B cell (primary cell): ENCODE measurements at regions not wholly inside any gene's neighbourhood (a gene's known extent, or its start where the extent isn't known, plus 50 kb on each side); places are given as distances from the start of the nearest gene placed in this dataset.

ENCODE experiments used
- ATAC-seq: fragments of 200-7000 bp; cut with Tn5 transposase; one replicate; pipeline ENCODE4 v1.10.0; 2021; ENCODE audit warnings: low read depth, mild to moderate bottlenecking, moderate number of reproducible peaks, moderate library complexity
- CTCF ChIA-PET: fragments of 350-600 bp; sonication (Branson Sonifier 250); formaldehyde crosslinking; loops from one replicate; lab custom pipeline; 2021; ENCODE audit warnings: antibody characterized with exemption, inconsistent platforms; lab: Charles Lee
- POLR2A ChIA-PET: fragments of 350-600 bp; sonication (Branson Sonifier 250); formaldehyde crosslinking; loops from one replicate; lab custom pipeline; 2021; ENCODE audit warnings: antibody characterized with exemption; lab: Charles Lee
- DNase-seq: peaks from one replicate; pipeline ENCODE4 v3.0.0; 2013
- H2AFZ ChIP-seq: 2 replicates; pipeline ENCODE4 v1.6.1; 2012; ENCODE audit warnings: mild to moderate bottlenecking, low read depth, low read length; ENCODE audit not compliant: insufficient read depth, poor library complexity, severe bottlenecking
- H3K27ac ChIP-seq, 2 donors: 1 replicate in 1 of 2; 2 replicates in 1 of 2; pipeline ENCODE4 v1.5.1; 2012 to 2013; ENCODE audit warnings: low read length in 2 of 2, mild to moderate bottlenecking in 2 of 2, moderate library complexity in 1 of 2
- H3K27me3 ChIP-seq, 4 experiments: fragments of 200-600 bp in 1 of 4; sonication (generic) in 1 of 4; replicated peaks in 1 of 4; 1 replicate in 2 of 4; 2 replicates in 2 of 4; pipeline versions ENCODE4 v1.6.1 to v1.7.0; 2013 to 2016; ENCODE audit warnings: low read length in 3 of 4, mild to moderate bottlenecking in 2 of 4, mixed read lengths in 1 of 4, moderate library complexity in 1 of 4; ENCODE audit not compliant: insufficient read depth in 4 of 4, control insufficient read depth in 3 of 4; ENCODE audit errors: control extremely low read depth in 1 of 4
- H3K36me3 ChIP-seq, 2 experiments: replicated peaks in 1 of 2; 1 replicate in 1 of 2; 2 replicates in 1 of 2; pipeline versions ENCODE4 v1.6.1 to v1.7.1; 2013; ENCODE audit warnings: low read length in 1 of 2; ENCODE audit not compliant: insufficient read depth in 2 of 2, control insufficient read depth in 1 of 2; ENCODE audit errors: control extremely low read depth in 1 of 2, extremely low read depth in 1 of 2
- H3K4me1 ChIP-seq, 2 donors: fragments of 200-600 bp in 1 of 2; sonication (generic) in 1 of 2; 1 replicate in 1 of 2; 2 replicates in 1 of 2; pipeline versions ENCODE4 v1.5.1 to v1.6.1; 2013 to 2017; ENCODE audit warnings: low read length in 2 of 2; ENCODE audit not compliant: control insufficient read depth in 2 of 2, insufficient read depth in 2 of 2
- H3K4me2 ChIP-seq: replicated peaks from 2 replicates; pipeline ENCODE3; 2012; ENCODE audit warnings: mild to moderate bottlenecking, low read depth, low read length; ENCODE audit not compliant: poor library complexity, severe bottlenecking
- H3K4me3 ChIP-seq, 5 experiments: fragments of 200-600 bp in 1 of 5; sonication (generic) in 1 of 5; 1 replicate in 3 of 5; 2 replicates in 2 of 5; pipeline versions ENCODE4 v1.5.1 to v1.7.0; 2011 to 2016; ENCODE audit warnings: low read length in 4 of 5, mild to moderate bottlenecking in 4 of 5, low read depth in 2 of 5, control low read depth in 1 of 5, moderate library complexity in 1 of 5; ENCODE audit not compliant: insufficient read depth in 1 of 5; ENCODE audit errors: control extremely low read depth in 1 of 5, extremely low read depth in 1 of 5
- H3K79me2 ChIP-seq: fragments of 200-600 bp; sonication (generic); one replicate; pipeline ENCODE4 v1.6.0; 2016; ENCODE audit warnings: low read length; ENCODE audit not compliant: control insufficient read depth, insufficient read depth
- H3K9ac ChIP-seq: fragments of 200-600 bp; sonication (generic); 2 replicates; pipeline ENCODE4 v1.6.1; 2017; ENCODE audit warnings: mild to moderate bottlenecking, low read length, moderate library complexity
- H3K9me3 ChIP-seq, 3 donors: one replicate each; pipeline versions ENCODE4 v1.6.1 to v1.7.1; 2013; ENCODE audit warnings: low read length in 2 of 3; ENCODE audit not compliant: control insufficient read depth in 2 of 3, insufficient read depth in 1 of 3; ENCODE audit errors: control extremely low read depth in 1 of 3
- H4K20me1 ChIP-seq: 2 replicates; pipeline ENCODE4 v1.6.0; 2012; ENCODE audit warnings: mild to moderate bottlenecking, low read length; ENCODE audit not compliant: insufficient read depth, control insufficient read depth, poor library complexity, severe bottlenecking
- H3K27ac Mint-ChIP-seq: one replicate; pipeline ENCODE4 v1.8.0; 2021; ENCODE audit warnings: mixed read lengths
- H3K27me3 Mint-ChIP-seq: one replicate; pipeline ENCODE4 v1.8.0; 2021; ENCODE audit warnings: mixed read lengths
- H3K4me1 Mint-ChIP-seq: one replicate; pipeline ENCODE4 v1.8.0; 2021; ENCODE audit warnings: mixed read lengths
- H3K4me3 Mint-ChIP-seq: one replicate; pipeline ENCODE4 v1.8.0; 2021; ENCODE audit warnings: mixed read lengths
- H3K9me3 Mint-ChIP-seq: one replicate; pipeline ENCODE4 v1.8.0; 2022; ENCODE audit warnings: mixed read lengths; ENCODE audit not compliant: insufficient read depth
- CTCF ChIP-seq: fragments of 200-600 bp; IDR thresholded peaks from one replicate; pipeline ENCODE4 v1.8.0; 2022; ENCODE audit warnings: antibody characterized with exemption, mild to moderate bottlenecking
- EZH2 ChIP-seq: IDR thresholded peaks from 2 replicates; pipeline ENCODE4 v1.6.1; 2012; ENCODE audit warnings: borderline replicate concordance, low read depth, mild to moderate bottlenecking, moderate library complexity, low read length; ENCODE audit not compliant: insufficient read depth, poor library complexity, severe bottlenecking
- WGBS: methylation state at CpG from one replicate; pipeline ENCODE4 v1.1.5; 2013; ENCODE audit warnings: missing lambda C conversion rate; ENCODE audit not compliant: insufficient coverage; 5-methylcytosine and 5-hydroxymethylcytosine counted together
- intact Hi-C: fragments of 100-400 bp; cut with micrococcal nuclease; formaldehyde crosslinking; loops from one replicate; pipeline ENCODE4 v1.10.0; 2022

GRCh38 chrX:46256875-46257274, 288.3 kb downstream of the ZNF674 start:
- Histone ChIP-seq H3K4me2 (no peak overlapping the region), H2AFZ (no peak overlapping the region), H3K4me1 (no peaks in the 10 kb centered on the region), H3K79me2 (no peaks in the 10 kb centered on the region), H3K27ac (no peak overlapping the region), H3K36me3 (no peaks in the 10 kb centered on the region), H3K27me3 (no peaks in the 10 kb centered on the region), H3K9me3 (no peaks in the 10 kb centered on the region), H3K4me3 (no peak overlapping the region), H4K20me1 (no peaks in the 10 kb centered on the region), H3K9ac (no peak overlapping the region)
- ChIA-PET CTCF (no interaction called here), POLR2A (no interaction called here)
- TF ChIP-seq EZH2, result no peak
- no peak for TF ChIP-seq CTCF
- H3K4me3 Mint-ChIP-seq, result no peak overlapping the region
- DNase-seq (no peak), ATAC-seq (no peak)
- no peaks in the 10 kb centered on the region for H3K27me3 Mint-ChIP-seq
- no peaks in the 10 kb centered on the region for H3K9me3 Mint-ChIP-seq
- H3K27ac Mint-ChIP-seq, result no peak overlapping the region
- intact Hi-C loops, result no loop called here
- WGBS, result no CpG with 5 or more reads among the region's 1 CpG
- peaks cover 15% of the 10 kb centered on the region for H3K4me1 Mint-ChIP-seq

DNA sequence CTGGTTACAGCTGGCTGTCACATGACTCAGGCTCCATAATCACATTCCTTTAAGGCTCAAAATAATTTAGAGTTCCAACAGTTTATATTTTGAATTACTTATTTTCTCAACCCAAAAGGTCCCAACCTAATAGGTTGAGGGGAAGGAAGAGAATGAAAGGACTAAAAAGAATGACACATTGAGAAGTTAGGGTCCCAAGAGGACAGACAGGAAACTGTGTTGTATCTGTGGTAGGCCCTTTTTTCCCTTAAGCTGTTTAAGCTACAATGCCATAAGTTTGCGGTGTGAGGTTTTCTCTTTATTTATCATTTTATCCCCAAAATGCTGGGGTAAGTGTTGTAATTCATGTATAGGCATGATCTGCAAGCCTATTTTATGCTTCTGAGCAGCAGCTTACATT, 290.2 kb downstream of the ZNF674 start:
- no peak overlapping the region for H3K4me3 Mint-ChIP-seq
- Histone ChIP-seq H3K4me1 (no peaks in the 10 kb centered on the region), H3K4me2 (no peak overlapping the region), H3K79me2 (no peaks in the 10 kb centered on the region), H2AFZ (no peak overlapping the region), H4K20me1 (no peaks in the 10 kb centered on the region), H3K27me3 (no peaks in the 10 kb centered on the region), H3K9me3 (no peaks in the 10 kb centered on the region), H3K4me3 (no peak overlapping the region), H3K36me3 (no peaks in the 10 kb centered on the region), H3K27ac (no peak overlapping the region), H3K9ac (no peak overlapping the region)
- H3K9me3 Mint-ChIP-seq, result no peaks in the 10 kb centered on the region
- ChIA-PET CTCF (no interaction called here), POLR2A (no interaction called here)
- ATAC-seq (no peak), DNase-seq (no peak)
- no peak overlapping the region for H3K27ac Mint-ChIP-seq
- intact Hi-C loops, result no loop called here
- no CpG with 5 or more reads among the region's 1 CpG for WGBS
- TF ChIP-seq CTCF (no peak), EZH2 (no peak)
- H3K4me1 Mint-ChIP-seq, result peaks cover 15% of the 10 kb centered on the region
- no peaks in the 10 kb centered on the region for H3K27me3 Mint-ChIP-seq
